ENCODE measurements at regions not wholly inside any gene's neighbourhood (a gene's known extent, or its start where the extent isn't known, plus 50 kb on each side); places are given as distances from the start of the nearest gene placed in this dataset.

GRCh38 chr9:20291201-20291600, 331.1 kb downstream of the MLLT3 start:
- Histone ChIP-seq H3K4me3 (no peak overlapping the region), H3K27me3 (no peaks in the 10 kb centered on the region), H3K9me3 (no peaks in the 10 kb centered on the region), H3K4me1 (no peaks in the 10 kb centered on the region), H3K27ac (no peak overlapping the region), H3K36me3 (no peaks in the 10 kb centered on the region)
- intact Hi-C loops (cut with DNase I): no loop called here
- DNase-seq (ENCODE audit: extremely low spot score in 2 of 2): no peak
- TF ChIP-seq POLR2AphosphoS5 (IDR thresholded peaks at IDR 0.05; ENCODE audit: insufficient read depth in 1 of 2, low read depth in 1 of 2) (no peak), POLR2A (IDR thresholded peaks at IDR 0.05) (no peak), CTCF (IDR thresholded peaks at IDR 0.05) (no peak)

- Histone ChIP-seq H3K9me3 (no peaks in the 10 kb centered on the region), H3K36me3 (no peaks in the 10 kb centered on the region), H3K4me1 (no peaks in the 10 kb centered on the region), H3K27me3 (no peaks in the 10 kb centered on the region), H3K4me3 (no peak overlapping the region), H3K27ac (no peak overlapping the region)
- intact Hi-C loops (cut with DNase I): no loop called here
- no peak for DNase-seq (ENCODE audit: extremely low spot score in 2 of 2)
- TF ChIP-seq POLR2AphosphoS5 (IDR thresholded peaks at IDR 0.05; ENCODE audit: insufficient read depth in 1 of 2, low read depth in 1 of 2) (no peak), CTCF (IDR thresholded peaks at IDR 0.05) (no peak), POLR2A (IDR thresholded peaks at IDR 0.05) (no peak)
Observed at GRCh38 chr9:20290257-20290656, 332.0 kb downstream of the MLLT3 start.

- Histone ChIP-seq H3K36me3 (no peaks in the 10 kb centered on the region), H3K4me3 (no peak overlapping the region), H3K27ac (no peak overlapping the region), H3K4me1 (no peaks in the 10 kb centered on the region), H3K27me3 (no peaks in the 10 kb centered on the region), H3K9me3 (no peaks in the 10 kb centered on the region)
- TF ChIP-seq POLR2A (IDR thresholded peaks at IDR 0.05): no peak
- no peak for TF ChIP-seq CTCF (IDR thresholded peaks at IDR 0.05)
- no peak for TF ChIP-seq POLR2AphosphoS5 (IDR thresholded peaks at IDR 0.05; ENCODE audit: insufficient read depth in 1 of 2, low read depth in 1 of 2)
- intact Hi-C loops (cut with DNase I): no loop called here
- no peak for DNase-seq (ENCODE audit: extremely low spot score in 2 of 2)
Observed at GRCh38 chr9:20289423-20290010, 332.8 kb downstream of the MLLT3 start.

- Histone ChIP-seq H3K36me3 (no peaks in the 10 kb centered on the region), H3K27ac (no peak overlapping the region), H3K9me3 (no peaks in the 10 kb centered on the region), H3K27me3 (no peaks in the 10 kb centered on the region), H3K4me3 (no peak overlapping the region), H3K4me1 (no peaks in the 10 kb centered on the region)
- DNase-seq (ENCODE audit: extremely low spot score in 2 of 2): no peak
- intact Hi-C loops (cut with DNase I): no loop called here
- TF ChIP-seq CTCF (IDR thresholded peaks at IDR 0.05): no peak
- no peak for TF ChIP-seq POLR2AphosphoS5 (IDR thresholded peaks at IDR 0.05; ENCODE audit: insufficient read depth in 1 of 2, low read depth in 1 of 2)
- no peak for TF ChIP-seq POLR2A (IDR thresholded peaks at IDR 0.05)
Observed at GRCh38 chr9:20286969-20287368, 335.3 kb downstream of the MLLT3 start.

GRCh38 chr9:20286154-20286700, 336.1 kb downstream of the MLLT3 start:
- Histone ChIP-seq H3K4me3 (no peak overlapping the region), H3K4me1 (no peaks in the 10 kb centered on the region), H3K9me3 (no peaks in the 10 kb centered on the region), H3K36me3 (no peaks in the 10 kb centered on the region), H3K27me3 (no peaks in the 10 kb centered on the region), H3K27ac (no peak overlapping the region)
- intact Hi-C loops (cut with DNase I): no loop called here
- DNase-seq (ENCODE audit: extremely low spot score in 2 of 2): no peak
- no peak for TF ChIP-seq POLR2AphosphoS5 (IDR thresholded peaks at IDR 0.05; ENCODE audit: insufficient read depth in 1 of 2, low read depth in 1 of 2)
- no peak for TF ChIP-seq POLR2A (IDR thresholded peaks at IDR 0.05)
- no peak for TF ChIP-seq CTCF (IDR thresholded peaks at IDR 0.05)
